Gastrocnemius medialis (tissue), 4 donors: ENCODE measurements at regions not wholly inside any gene's neighbourhood (a gene's known extent, or its start where the extent isn't known, plus 50 kb on each side); places are given as distances from the start of the nearest gene placed in this dataset.
"Not testable (repeated sequence)": the region's sequence is repeated elsewhere in the genome, so short reads cannot be mapped to it uniquely, and the experiment has no call there.

Experiments
- ATAC-seq, 2 donors: fragments of 150-250 bp; one replicate each; pipeline ENCODE4 v1.9.1; 2016
- DNase-seq, 2 donors: peaks; one replicate each; pipeline ENCODE4 v3.0.0-alpha.2; 2019
- H3K27ac ChIP-seq, 4 donors: fragments of 200-600 bp; sonication (generic); 1 replicate in 1 of 4; 2 replicates in 3 of 4; pipeline ENCODE4 v1.5.1; 2016 to 2018; ENCODE audit warnings: mild to moderate bottlenecking in 2 of 4, moderate library complexity in 1 of 4
- H3K27me3 ChIP-seq, 3 donors: fragments of 200-600 bp; sonication (generic) in 2 of 3; 1 replicate in 1 of 3; 2 replicates in 2 of 3; pipeline versions ENCODE4 v1.5.1 to v1.6.0; 2016 to 2019; ENCODE audit warnings: mild to moderate bottlenecking in 1 of 3, moderate library complexity in 1 of 3
- H3K36me3 ChIP-seq, 2 donors: fragments of 200-600 bp; sonication (generic) in 1 of 2; one replicate each; pipeline ENCODE4 v1.5.1; 2017 to 2018
- H3K4me1 ChIP-seq, 2 donors: fragments of 200-600 bp; sonication (generic) in 1 of 2; one replicate each; pipeline ENCODE4 v1.5.1; 2016 to 2017; ENCODE audit warnings: mild to moderate bottlenecking in 2 of 2
- H3K4me3 ChIP-seq, 4 donors: fragments of 200-600 bp; sonication (generic) in 3 of 4; 1 replicate in 1 of 4; 2 replicates in 3 of 4; pipeline ENCODE4 v1.5.1; 2016 to 2019; ENCODE audit warnings: mild to moderate bottlenecking in 2 of 4
- H3K9me3 ChIP-seq, 3 donors: fragments of 200-600 bp; sonication (generic) in 2 of 3; 1 replicate in 1 of 3; 2 replicates in 2 of 3; pipeline ENCODE4 v1.5.1; 2016 to 2019
- POLR2A ChIP-seq, 2 donors: fragments of 450-650 bp; IDR thresholded peaks; one replicate each; pipeline ENCODE4 v1.6.1; 2017; ENCODE audit warnings: antibody characterized with exemption in 2 of 2, mild to moderate bottlenecking in 2 of 2, moderate library complexity in 2 of 2
- in situ Hi-C, 4 donors: fragments of 200-750 bp; cut with MboI; loops; one replicate each; pipeline versions ENCODE4 v1.15.0 to v1.8.0; 2017; ENCODE audit warnings: low sequenced_read_pairs in 4 of 4
- intact Hi-C: fragments of 100-400 bp; cut with DNase I; formaldehyde crosslinking; loops from one replicate; pipeline ENCODE4 v1.15.1; 2023; ENCODE audit warnings: low total_unique reads
- TF ChIP-seq, protein P1 (sequence below), 5 experiments: fragments of 450-650 bp in 3 of 5; fragments of 200-600 bp in 2 of 5; sonication (generic) in 2 of 5; IDR thresholded peaks in 4 of 5; conservative IDR thresholded peaks in 1 of 5; 1 replicate in 4 of 5; 2 replicates in 1 of 5; pipeline ENCODE4 v1.5.1; 2016 to 2019; ENCODE audit warnings: antibody characterized with exemption in 5 of 5, mild to moderate bottlenecking in 3 of 5, moderate library complexity in 3 of 5

- Histone ChIP-seq H3K4me3 (no peak overlapping the region), H3K27ac (no peak overlapping the region), H3K4me1 (no peaks in the 10 kb centered on the region), H3K36me3 (no peaks in the 10 kb centered on the region), H3K27me3 (peaks cover 0 to 16% (median 6%) of the 10 kb centered on the region in 3 donors), H3K9me3 (no peaks in the 10 kb centered on the region)
- TF ChIP-seq, protein P1, sequence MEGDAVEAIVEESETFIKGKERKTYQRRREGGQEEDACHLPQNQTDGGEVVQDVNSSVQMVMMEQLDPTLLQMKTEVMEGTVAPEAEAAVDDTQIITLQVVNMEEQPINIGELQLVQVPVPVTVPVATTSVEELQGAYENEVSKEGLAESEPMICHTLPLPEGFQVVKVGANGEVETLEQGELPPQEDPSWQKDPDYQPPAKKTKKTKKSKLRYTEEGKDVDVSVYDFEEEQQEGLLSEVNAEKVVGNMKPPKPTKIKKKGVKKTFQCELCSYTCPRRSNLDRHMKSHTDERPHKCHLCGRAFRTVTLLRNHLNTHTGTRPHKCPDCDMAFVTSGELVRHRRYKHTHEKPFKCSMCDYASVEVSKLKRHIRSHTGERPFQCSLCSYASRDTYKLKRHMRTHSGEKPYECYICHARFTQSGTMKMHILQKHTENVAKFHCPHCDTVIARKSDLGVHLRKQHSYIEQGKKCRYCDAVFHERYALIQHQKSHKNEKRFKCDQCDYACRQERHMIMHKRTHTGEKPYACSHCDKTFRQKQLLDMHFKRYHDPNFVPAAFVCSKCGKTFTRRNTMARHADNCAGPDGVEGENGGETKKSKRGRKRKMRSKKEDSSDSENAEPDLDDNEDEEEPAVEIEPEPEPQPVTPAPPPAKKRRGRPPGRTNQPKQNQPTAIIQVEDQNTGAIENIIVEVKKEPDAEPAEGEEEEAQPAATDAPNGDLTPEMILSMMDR (IDR thresholded peaks at IDR 0.05 in 4 of 5, conservative IDR thresholded peaks at IDR 0.05 in 1 of 5) = no peak
- TF ChIP-seq POLR2A (IDR thresholded peaks at IDR 0.05) = no peak
- in situ Hi-C loops = no loop called here
- intact Hi-C loops = no loop called here
- DNase-seq = no peak
- ATAC-seq = no peak
These were observed 76.6 kb upstream of the XPA start for GRCh38 chr9:97773723-97774122.

GRCh38 chr9:97774673-97775072, 77.5 kb upstream of the XPA start:
- H3K9me3 ChIP-seq = no peaks in the 10 kb centered on the region
- no peaks in the 10 kb centered on the region for H3K36me3 ChIP-seq
- no peak for ATAC-seq
- peaks cover 0 to 9% (median 6%) of the 10 kb centered on the region in 3 donors for H3K27me3 ChIP-seq
- no peak overlapping the region for H3K27ac ChIP-seq
- no peak overlapping the region for H3K4me3 ChIP-seq
- no peaks in the 10 kb centered on the region for H3K4me1 ChIP-seq
- no peak for TF ChIP-seq POLR2A (IDR thresholded peaks at IDR 0.05)
- TF ChIP-seq, protein P1 (IDR thresholded peaks at IDR 0.05 in 4 of 5, conservative IDR thresholded peaks at IDR 0.05 in 1 of 5) = no peak
- intact Hi-C loops (no loop called here), in situ Hi-C loops (no loop called here)
- DNase-seq = no peak

DNA sequence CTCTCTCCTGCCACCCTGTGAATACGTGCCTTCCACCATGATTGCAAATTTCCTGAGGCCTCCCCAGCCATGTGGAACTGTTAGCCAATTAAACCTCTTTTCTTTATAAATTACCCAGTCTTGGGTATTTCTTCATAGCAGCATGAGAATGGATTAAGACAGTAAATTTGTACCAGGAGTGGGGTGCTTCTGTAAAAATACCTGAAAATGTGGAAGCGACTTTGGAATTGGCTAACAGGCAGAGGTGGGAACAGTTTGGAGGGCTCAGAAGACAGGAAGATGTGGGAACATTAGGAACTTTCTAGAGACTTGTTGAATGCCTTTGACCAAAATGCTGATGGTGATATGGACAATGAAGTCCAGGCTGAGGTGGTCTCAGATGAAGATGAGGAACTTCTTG, 74.3 kb upstream of the FOXE1 start:
- H3K36me3 ChIP-seq, intact Hi-C loops, H3K4me3 ChIP-seq, in situ Hi-C loops, DNase-seq, H3K9me3 ChIP-seq, H3K27ac ChIP-seq, H3K4me1 ChIP-seq, H3K27me3 ChIP-seq, ATAC-seq: not testable (repeated sequence)

GRCh38 chr9:97779608-97780007, 73.4 kb upstream of the FOXE1 start:
- DNase-seq = no peak
- H3K27ac ChIP-seq = no peak overlapping the region
- TF ChIP-seq, protein P1 (IDR thresholded peaks at IDR 0.05 in 4 of 5, conservative IDR thresholded peaks at IDR 0.05 in 1 of 5) = no peak
- no peak for TF ChIP-seq POLR2A (IDR thresholded peaks at IDR 0.05)
- H3K27me3 ChIP-seq = no peaks in the 10 kb centered on the region
- no peaks in the 10 kb centered on the region for H3K9me3 ChIP-seq
- ATAC-seq = no peak
- no peak overlapping the region for H3K4me3 ChIP-seq
- no peaks in the 10 kb centered on the region for H3K4me1 ChIP-seq
- no peaks in the 10 kb centered on the region for H3K36me3 ChIP-seq
- in situ Hi-C loops = no loop called here
- intact Hi-C loops = no loop called here

- no peaks in the 10 kb centered on the region for H3K4me1 ChIP-seq
- H3K36me3 ChIP-seq = no peaks in the 10 kb centered on the region
- no peaks in the 10 kb centered on the region for H3K27me3 ChIP-seq
- DNase-seq = no peak
- H3K4me3 ChIP-seq = no peak overlapping the region
- TF ChIP-seq, protein P1 (IDR thresholded peaks at IDR 0.05 in 4 of 5, conservative IDR thresholded peaks at IDR 0.05 in 1 of 5) = no peak
- TF ChIP-seq POLR2A (IDR thresholded peaks at IDR 0.05) = no peak
- no peak for ATAC-seq
- in situ Hi-C loops = no loop called here
- no peaks in the 10 kb centered on the region for H3K9me3 ChIP-seq
- intact Hi-C loops = no loop called here
- no peak overlapping the region for H3K27ac ChIP-seq
These were observed 71.1 kb upstream of the FOXE1 start for GRCh38 chr9:97781902-97782301.
